GM21619 (cell line): ENCODE measurements at regions not wholly inside any gene's neighbourhood (a gene's known extent, or its start where the extent isn't known, plus 50 kb on each side); places are given as distances from the start of the nearest gene placed in this dataset.
"Not testable (repeated sequence)": the region's sequence is repeated elsewhere in the genome, so short reads cannot be mapped to it uniquely, and the experiment has no call there.

Experiments
- ATAC-seq: cut with Tn5 transposase; IDR thresholded peaks from one replicate; pipeline ENCODE4 v1.9.1; 2021; ENCODE audit not compliant: unreplicated experiment

DNA sequence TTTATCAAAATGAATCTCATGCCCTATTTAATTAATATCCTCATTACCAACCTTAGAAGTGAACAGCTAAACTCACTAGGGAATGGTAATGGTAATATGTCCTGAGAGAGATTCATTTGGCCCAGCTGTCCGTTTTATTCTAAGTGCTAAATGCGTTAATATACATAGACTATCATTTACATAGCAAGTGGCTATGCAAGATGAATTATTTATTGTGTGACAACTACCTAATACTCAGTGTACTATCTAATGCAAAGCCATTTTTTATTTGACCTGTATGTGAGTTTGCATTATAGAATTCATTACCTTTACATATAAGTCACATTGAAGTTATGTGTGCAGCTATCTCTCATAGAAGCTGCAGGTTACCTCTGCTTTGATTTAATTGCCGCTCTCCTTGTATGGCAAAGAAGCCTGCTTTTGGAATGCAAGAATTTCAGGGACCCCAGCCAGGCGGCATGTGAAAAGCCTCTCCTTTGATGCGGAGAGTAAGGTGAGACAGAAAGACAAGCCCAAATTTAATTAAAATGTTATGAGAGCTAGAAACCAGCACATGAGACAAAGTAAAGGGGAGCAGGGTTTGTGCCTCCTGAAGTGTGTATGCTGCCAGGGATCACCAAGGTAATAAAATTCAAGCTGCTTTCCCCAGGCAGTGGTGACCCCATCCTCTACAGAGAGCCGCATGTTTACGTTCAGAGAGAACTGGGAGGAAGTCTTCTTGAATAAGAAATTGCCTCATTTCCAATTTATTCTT is 693.0 kb upstream of the MAP3K7 start:
- no peak for ATAC-seq

DNA sequence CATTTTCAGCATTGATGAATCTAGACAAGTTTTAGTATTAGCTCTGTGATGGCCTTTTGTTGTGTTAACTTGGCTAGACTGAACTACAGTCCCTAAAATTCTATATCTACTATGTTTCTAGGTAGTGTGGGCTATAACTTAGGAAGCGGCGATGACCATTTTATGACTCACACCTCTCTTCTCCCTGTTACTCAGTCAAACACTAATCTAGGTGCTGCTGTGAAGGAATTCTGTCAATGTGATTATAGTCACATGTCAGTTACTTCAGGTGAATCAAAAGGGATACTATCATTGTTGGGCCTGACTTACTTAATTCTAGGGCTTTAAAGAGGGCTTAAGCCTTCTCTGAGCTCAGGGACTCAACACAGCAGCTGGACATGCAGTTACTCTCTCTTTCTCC is 691.5 kb upstream of the MAP3K7 start:
- no peak for ATAC-seq

DNA sequence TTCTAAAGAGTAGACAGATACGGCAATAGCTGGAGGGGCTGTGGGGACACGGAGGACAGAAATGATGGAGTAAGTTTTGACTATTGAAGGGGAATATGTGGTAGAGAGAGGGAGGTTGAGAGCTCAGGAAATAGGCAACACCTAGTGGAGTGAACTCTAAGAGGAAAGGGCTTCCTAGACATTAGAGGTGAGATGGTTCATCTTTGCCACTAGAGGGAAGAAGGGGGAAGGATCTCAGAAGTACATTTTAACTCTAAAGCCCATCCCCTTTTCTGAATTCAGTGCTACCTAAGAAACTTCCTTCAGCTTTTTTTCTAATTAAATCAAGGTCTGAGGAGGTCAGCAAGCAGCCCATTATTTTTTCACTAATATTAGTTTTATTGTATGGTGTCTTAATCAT is 689.4 kb upstream of the MAP3K7 start:
- peak; percentile 70 for ATAC-seq

- ATAC-seq, result no peak
Observed at GRCh38 chr6:91273729-91274128, 686.9 kb upstream of the MAP3K7 start.

GRCh38 chr6:91271807-91272206 is 684.9 kb upstream of the MAP3K7 start:
- ATAC-seq, result no peak

GRCh38 chr6:91268941-91269340 is 682.1 kb upstream of the MAP3K7 start:
- no peak for ATAC-seq

GRCh38 chr6:91267246-91267645 is 680.4 kb upstream of the MAP3K7 start:
- ATAC-seq, result no peak

GRCh38 chr6:91266156-91266555 is 679.3 kb upstream of the MAP3K7 start:
- no peak for ATAC-seq

- ATAC-seq, result no peak
Observed at GRCh38 chr6:91243436-91243835, 656.6 kb upstream of the MAP3K7 start.

DNA sequence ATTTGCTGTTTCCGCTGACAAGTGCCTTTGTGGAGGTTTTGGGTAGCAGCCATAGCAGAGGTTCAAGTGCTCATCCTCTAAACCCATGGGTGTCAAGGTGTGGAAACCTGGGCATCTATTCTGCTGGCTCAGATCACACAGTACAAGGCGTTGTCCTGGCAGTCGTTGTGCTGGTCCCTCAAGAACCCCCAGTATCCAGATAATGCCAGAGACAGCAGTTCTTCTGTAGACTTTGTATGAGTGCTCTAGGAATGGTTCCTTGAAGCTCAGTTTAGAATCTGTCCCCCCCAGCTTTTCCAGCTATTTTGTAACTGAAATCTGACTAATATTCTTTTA is 655.7 kb upstream of the MAP3K7 start:
- no peak for ATAC-seq

GRCh38 chr6:91241946-91242613 is 655.2 kb upstream of the MAP3K7 start:
- ATAC-seq, result no peak

- peak; percentile 79 for ATAC-seq
Observed at GRCh38 chr6:91240878-91241603, 654.2 kb upstream of the MAP3K7 start.

DNA sequence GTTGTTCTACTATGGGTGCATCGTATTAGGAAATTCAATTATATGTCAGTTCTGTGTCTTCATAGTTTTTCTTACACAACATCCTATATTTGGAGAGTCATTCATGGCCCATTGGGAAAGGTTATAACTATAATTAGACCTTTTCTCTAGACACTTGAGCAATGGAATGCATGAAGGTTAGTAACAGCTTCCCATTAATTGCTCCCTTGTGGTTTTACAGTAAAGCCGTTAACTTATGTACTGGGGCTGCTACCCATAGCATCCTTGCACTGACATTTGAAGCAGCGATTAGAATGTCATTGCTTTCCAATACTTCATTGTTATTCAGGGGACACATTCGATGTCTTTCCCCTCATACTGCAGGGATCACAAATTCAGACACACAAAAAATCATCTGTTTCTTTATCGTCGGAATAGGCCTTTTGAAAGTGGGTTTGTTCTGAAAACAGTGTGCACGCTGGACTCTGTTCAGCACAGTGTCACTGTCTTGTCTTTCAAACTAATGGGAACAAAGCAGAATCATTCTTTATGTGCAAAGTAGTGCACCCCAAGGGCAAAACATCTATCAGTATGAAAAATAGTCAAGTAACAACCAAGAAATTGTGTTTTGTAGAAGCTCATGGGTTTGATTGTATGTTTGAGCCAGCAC is 634.3 kb upstream of the MAP3K7 start:
- no peak for ATAC-seq

DNA sequence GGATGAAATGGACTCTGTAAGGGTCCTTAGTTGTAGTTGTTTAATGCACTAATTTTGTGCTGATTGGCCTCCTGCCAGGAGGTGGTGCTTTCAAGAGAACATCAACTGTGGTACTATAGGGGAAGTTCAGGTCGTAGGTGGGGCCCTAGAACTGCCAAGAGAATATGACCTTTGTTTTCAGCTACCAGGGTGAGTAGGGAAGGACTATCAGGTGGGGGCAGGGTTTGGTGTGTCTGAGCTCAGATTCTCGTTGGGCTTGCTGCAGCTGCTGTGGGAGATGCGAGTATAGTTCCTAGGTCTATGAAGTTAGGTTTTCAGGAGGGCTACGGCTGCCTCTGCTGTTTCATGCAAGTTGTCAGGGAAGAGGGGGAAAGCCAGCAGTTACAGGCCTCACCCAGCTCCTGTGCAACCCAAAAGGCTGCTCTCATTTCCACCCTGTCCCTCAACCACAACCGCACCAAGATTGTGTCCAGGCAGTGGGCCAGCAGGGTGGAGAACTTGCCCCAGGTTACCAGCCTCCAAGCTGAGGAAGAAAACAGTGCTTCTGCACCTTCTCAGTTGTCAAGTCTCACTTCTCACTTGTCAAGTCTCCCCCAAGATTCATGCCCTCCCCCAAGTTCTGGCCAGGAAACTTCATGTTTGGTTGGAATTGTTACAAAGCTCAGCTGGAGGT is 626.5 kb upstream of the MAP3K7 start:
- no peak for ATAC-seq

DNA sequence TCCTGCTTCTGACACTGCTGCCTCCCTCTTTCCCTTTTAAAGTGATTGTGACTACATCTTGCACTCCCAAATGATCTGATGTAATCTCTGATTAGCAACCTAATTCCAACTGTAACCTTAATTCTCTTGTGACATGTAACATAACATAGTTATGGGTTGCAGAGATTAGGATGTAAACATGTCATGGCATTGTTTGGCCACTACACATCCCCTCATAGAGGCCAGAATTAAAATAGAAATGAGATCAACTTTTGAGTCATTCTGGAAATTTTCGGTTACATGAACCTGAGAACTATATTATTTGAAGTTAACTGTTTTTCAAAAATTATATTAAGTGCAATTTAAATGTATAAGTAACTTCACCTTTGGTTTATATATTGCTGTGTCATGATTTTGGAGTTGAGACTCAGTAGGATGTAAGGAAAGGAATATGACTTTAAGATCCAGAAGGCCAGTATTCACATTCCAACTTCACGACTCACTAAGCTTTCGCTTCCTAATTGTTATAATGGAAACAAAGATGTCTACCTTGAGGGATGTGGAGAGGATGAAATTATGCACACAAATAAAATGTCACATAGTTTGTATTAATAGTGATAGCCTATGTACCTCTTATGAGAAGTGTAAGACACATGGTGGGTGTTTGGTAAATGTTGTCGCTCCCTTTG is 611.9 kb upstream of the MAP3K7 start:
- ATAC-seq, result no peak

GRCh38 chr6:91196729-91197128 is 609.9 kb upstream of the MAP3K7 start:
- ATAC-seq, result no peak

GRCh38 chr6:91193446-91193845 is 606.6 kb upstream of the MAP3K7 start:
- no peak for ATAC-seq

DNA sequence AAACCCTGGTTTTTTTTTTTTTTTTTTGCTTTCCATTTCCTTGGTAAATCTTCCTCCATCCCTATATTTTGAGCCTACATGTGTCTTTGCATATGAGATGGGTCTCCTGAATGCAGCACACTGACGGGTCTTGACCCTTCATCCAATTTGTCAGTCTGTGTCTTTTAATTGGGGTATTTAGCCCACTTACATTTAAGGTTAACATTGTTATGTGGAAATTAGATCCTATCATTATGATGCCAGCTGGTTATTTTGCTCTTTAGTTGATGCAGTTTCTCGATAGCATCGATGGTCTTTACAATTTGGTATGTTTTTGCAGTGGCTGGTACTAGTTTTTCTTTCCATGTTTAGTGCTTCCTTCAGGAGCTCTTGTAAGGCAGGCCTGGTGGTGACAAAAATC is 603.2 kb upstream of the MAP3K7 start:
- ATAC-seq, result not testable (repeated sequence)

DNA sequence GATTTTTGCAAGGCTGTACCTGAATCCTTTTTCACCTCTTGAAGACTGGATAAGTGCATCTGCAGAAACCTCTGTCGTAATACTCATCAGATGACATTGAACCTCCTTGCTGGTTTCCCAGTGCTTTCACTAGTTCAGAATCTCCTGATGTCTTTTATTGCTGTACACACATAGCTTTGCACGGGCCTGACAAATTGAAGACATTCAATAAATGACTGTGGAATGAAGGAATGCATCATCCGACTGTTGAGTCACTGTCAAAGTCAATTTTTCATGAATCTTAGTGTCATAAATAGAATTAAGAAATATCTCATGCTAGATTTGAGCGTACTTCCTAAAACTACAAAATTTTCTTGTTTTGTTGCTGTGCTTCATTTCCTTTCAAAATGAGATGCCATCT is 598.2 kb upstream of the MAP3K7 start:
- no peak for ATAC-seq

- no peak for ATAC-seq
Observed at GRCh38 chr6:91181416-91181815, 594.5 kb upstream of the MAP3K7 start.

DNA sequence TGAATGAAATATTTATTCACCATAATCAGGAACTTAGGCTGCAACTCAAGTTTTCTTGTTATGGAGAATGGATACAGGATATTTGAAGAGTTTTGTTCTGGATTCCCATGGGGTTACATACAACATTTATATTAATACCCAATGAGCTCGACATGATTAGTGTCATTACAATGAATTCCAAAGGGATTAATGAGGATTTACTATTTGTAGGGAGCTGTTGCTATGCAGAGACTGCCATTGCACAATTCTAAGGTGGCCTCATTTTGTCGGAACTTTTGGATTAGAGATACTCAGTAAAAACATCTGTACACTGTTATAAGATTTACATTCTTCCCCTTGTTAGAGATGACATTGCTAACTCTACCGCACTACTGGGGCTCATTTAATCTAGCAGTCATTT is 586.8 kb upstream of the MAP3K7 start:
- ATAC-seq, result no peak
